ENCODE measurements at regions not wholly inside any gene's neighbourhood (a gene's known extent, or its start where the extent isn't known, plus 50 kb on each side); places are given as distances from the start of the nearest gene placed in this dataset.

- H3K27ac ChIP-seq (ENCODE audit: insufficient read depth, low read depth, low read length, poor library complexity, severe bottlenecking), result no peak overlapping the region
- H3K4me1 ChIP-seq (ENCODE audit: control insufficient read depth, insufficient read depth, low read length), result peaks cover 13% of the 10 kb centered on the region
- no peaks in the 10 kb centered on the region for H3K36me3 ChIP-seq (ENCODE audit: control insufficient read depth, insufficient read depth, low read length)
- H3K9me3 ChIP-seq (ENCODE audit: control insufficient read depth, low read length), result no peaks in the 10 kb centered on the region
- no CpG with 5 or more reads among the region's 1 CpG for WGBS, 2 experiments
- H3K4me3 ChIP-seq (ENCODE audit: insufficient read depth, low read depth, low read length), result no peak overlapping the region
- no peaks in the 10 kb centered on the region for H3K27me3 ChIP-seq (ENCODE audit: control insufficient read depth, insufficient read depth, low read length, poor library complexity, severe bottlenecking)
These were observed 232.8 kb downstream of the ENC1 start for GRCh38 chr5:74407701-74408100.

GRCh38 chr5:74406844-74407243, 233.7 kb downstream of the ENC1 start:
- Histone ChIP-seq H3K27ac (ENCODE audit: insufficient read depth, low read depth, low read length, poor library complexity, severe bottlenecking) (no peak overlapping the region), H3K4me1 (ENCODE audit: control insufficient read depth, insufficient read depth, low read length) (peaks cover 9% of the 10 kb centered on the region), H3K9me3 (ENCODE audit: control insufficient read depth, low read length) (no peaks in the 10 kb centered on the region), H3K27me3 (ENCODE audit: control insufficient read depth, insufficient read depth, low read length, poor library complexity, severe bottlenecking) (no peaks in the 10 kb centered on the region), H3K36me3 (ENCODE audit: control insufficient read depth, insufficient read depth, low read length) (no peaks in the 10 kb centered on the region), H3K4me3 (ENCODE audit: insufficient read depth, low read depth, low read length) (no peak overlapping the region)
- WGBS, 2 experiments, result 87 to 91% methylated on average over 3 of the region's 3 CpGs

GRCh38 chr5:74405593-74405992, 234.9 kb downstream of the ENC1 start:
- Histone ChIP-seq H3K9me3 (ENCODE audit: control insufficient read depth, low read length) (no peaks in the 10 kb centered on the region), H3K36me3 (ENCODE audit: control insufficient read depth, insufficient read depth, low read length) (no peaks in the 10 kb centered on the region), H3K27ac (ENCODE audit: insufficient read depth, low read depth, low read length, poor library complexity, severe bottlenecking) (no peak overlapping the region), H3K27me3 (ENCODE audit: control insufficient read depth, insufficient read depth, low read length, poor library complexity, severe bottlenecking) (no peaks in the 10 kb centered on the region), H3K4me1 (ENCODE audit: control insufficient read depth, insufficient read depth, low read length) (no peaks in the 10 kb centered on the region), H3K4me3 (ENCODE audit: insufficient read depth, low read depth, low read length) (no peak overlapping the region)
- WGBS, 2 experiments, result 85 to 86% methylated on average over 4 of the region's 4 CpGs

GRCh38 chr5:74404574-74405508, 235.7 kb downstream of the ENC1 start:
- Histone ChIP-seq H3K36me3 (ENCODE audit: control insufficient read depth, insufficient read depth, low read length) (no peaks in the 10 kb centered on the region), H3K27ac (ENCODE audit: insufficient read depth, low read depth, low read length, poor library complexity, severe bottlenecking) (no peak overlapping the region), H3K9me3 (ENCODE audit: control insufficient read depth, low read length) (no peaks in the 10 kb centered on the region), H3K27me3 (ENCODE audit: control insufficient read depth, insufficient read depth, low read length, poor library complexity, severe bottlenecking) (no peaks in the 10 kb centered on the region), H3K4me3 (ENCODE audit: insufficient read depth, low read depth, low read length) (no peak overlapping the region), H3K4me1 (ENCODE audit: control insufficient read depth, insufficient read depth, low read length) (no peaks in the 10 kb centered on the region)
- 82 to 94% methylated on average over 4 of the region's 4 CpGs for WGBS, 2 experiments

GRCh38 chr5:74403771-74404170, 236.8 kb downstream of the ENC1 start:
- H3K9me3 ChIP-seq (ENCODE audit: control insufficient read depth, low read length), result no peaks in the 10 kb centered on the region
- no peak overlapping the region for H3K4me3 ChIP-seq (ENCODE audit: insufficient read depth, low read depth, low read length)
- H3K27ac ChIP-seq (ENCODE audit: insufficient read depth, low read depth, low read length, poor library complexity, severe bottlenecking), result no peak overlapping the region
- H3K4me1 ChIP-seq (ENCODE audit: control insufficient read depth, insufficient read depth, low read length), result no peaks in the 10 kb centered on the region
- H3K27me3 ChIP-seq (ENCODE audit: control insufficient read depth, insufficient read depth, low read length, poor library complexity, severe bottlenecking), result no peaks in the 10 kb centered on the region
- WGBS, 2 experiments, result 94% methylated on average over 2 of the region's 2 CpGs
- H3K36me3 ChIP-seq (ENCODE audit: control insufficient read depth, insufficient read depth, low read length), result no peaks in the 10 kb centered on the region

- Histone ChIP-seq H3K4me1 (ENCODE audit: control insufficient read depth, insufficient read depth, low read length) (no peaks in the 10 kb centered on the region), H3K27me3 (ENCODE audit: control insufficient read depth, insufficient read depth, low read length, poor library complexity, severe bottlenecking) (no peaks in the 10 kb centered on the region), H3K4me3 (ENCODE audit: insufficient read depth, low read depth, low read length) (no peak overlapping the region), H3K27ac (ENCODE audit: insufficient read depth, low read depth, low read length, poor library complexity, severe bottlenecking) (no peak overlapping the region), H3K9me3 (ENCODE audit: control insufficient read depth, low read length) (no peaks in the 10 kb centered on the region), H3K36me3 (ENCODE audit: control insufficient read depth, insufficient read depth, low read length) (no peaks in the 10 kb centered on the region)
- WGBS, 2 experiments, result 80 to 88% methylated on average over 4 of the region's 4 CpGs
These were observed 238.0 kb downstream of the ENC1 start for GRCh38 chr5:74402553-74402952.

GRCh38 chr5:74401946-74402320, 238.6 kb downstream of the ENC1 start:
- no peak overlapping the region for H3K4me3 ChIP-seq (ENCODE audit: insufficient read depth, low read depth, low read length)
- no peaks in the 10 kb centered on the region for H3K9me3 ChIP-seq (ENCODE audit: control insufficient read depth, low read length)
- H3K27me3 ChIP-seq (ENCODE audit: control insufficient read depth, insufficient read depth, low read length, poor library complexity, severe bottlenecking), result no peaks in the 10 kb centered on the region
- H3K36me3 ChIP-seq (ENCODE audit: control insufficient read depth, insufficient read depth, low read length), result no peaks in the 10 kb centered on the region
- no peaks in the 10 kb centered on the region for H3K4me1 ChIP-seq (ENCODE audit: control insufficient read depth, insufficient read depth, low read length)
- no peak overlapping the region for H3K27ac ChIP-seq (ENCODE audit: insufficient read depth, low read depth, low read length, poor library complexity, severe bottlenecking)
- 93% methylated on average over 3 of the region's 3 CpGs for WGBS, 2 experiments

GRCh38 chr5:74401281-74401945, 239.1 kb downstream of the ENC1 start:
- Histone ChIP-seq H3K27ac (ENCODE audit: insufficient read depth, low read depth, low read length, poor library complexity, severe bottlenecking) (no peak overlapping the region), H3K4me3 (ENCODE audit: insufficient read depth, low read depth, low read length) (no peak overlapping the region), H3K36me3 (ENCODE audit: control insufficient read depth, insufficient read depth, low read length) (no peaks in the 10 kb centered on the region), H3K27me3 (ENCODE audit: control insufficient read depth, insufficient read depth, low read length, poor library complexity, severe bottlenecking) (no peaks in the 10 kb centered on the region), H3K9me3 (ENCODE audit: control insufficient read depth, low read length) (no peaks in the 10 kb centered on the region), H3K4me1 (ENCODE audit: control insufficient read depth, insufficient read depth, low read length) (no peaks in the 10 kb centered on the region)
- 86 to 94% methylated on average over 2 of the region's 2 CpGs for WGBS, 2 experiments

GRCh38 chr5:74400067-74400466, 240.5 kb downstream of the ENC1 start:
- H3K9me3 ChIP-seq (ENCODE audit: control insufficient read depth, low read length), result no peaks in the 10 kb centered on the region
- H3K27me3 ChIP-seq (ENCODE audit: control insufficient read depth, insufficient read depth, low read length, poor library complexity, severe bottlenecking), result no peaks in the 10 kb centered on the region
- no peaks in the 10 kb centered on the region for H3K4me1 ChIP-seq (ENCODE audit: control insufficient read depth, insufficient read depth, low read length)
- 98% methylated on average over 2 of the region's 2 CpGs for WGBS, 2 experiments
- H3K4me3 ChIP-seq (ENCODE audit: insufficient read depth, low read depth, low read length), result no peak overlapping the region
- no peak overlapping the region for H3K27ac ChIP-seq (ENCODE audit: insufficient read depth, low read depth, low read length, poor library complexity, severe bottlenecking)
- no peaks in the 10 kb centered on the region for H3K36me3 ChIP-seq (ENCODE audit: control insufficient read depth, insufficient read depth, low read length)

- H3K4me3 ChIP-seq (ENCODE audit: insufficient read depth, low read depth, low read length), result no peak overlapping the region
- no peaks in the 10 kb centered on the region for H3K27me3 ChIP-seq (ENCODE audit: control insufficient read depth, insufficient read depth, low read length, poor library complexity, severe bottlenecking)
- H3K9me3 ChIP-seq (ENCODE audit: control insufficient read depth, low read length), result no peaks in the 10 kb centered on the region
- H3K36me3 ChIP-seq (ENCODE audit: control insufficient read depth, insufficient read depth, low read length), result no peaks in the 10 kb centered on the region
- H3K4me1 ChIP-seq (ENCODE audit: control insufficient read depth, insufficient read depth, low read length), result no peaks in the 10 kb centered on the region
- H3K27ac ChIP-seq (ENCODE audit: insufficient read depth, low read depth, low read length, poor library complexity, severe bottlenecking), result no peak overlapping the region
- 93 to 94% methylated on average over 10 of the region's 10 CpGs for WGBS, 2 experiments
These were observed 243.5 kb downstream of the ENC1 start for GRCh38 chr5:74396913-74397622.

Data from ectodermal cell (in vitro differentiated cells).